ENCODE measurements at regions not wholly inside any gene's neighbourhood (a gene's known extent, or its start where the extent isn't known, plus 50 kb on each side); places are given as distances from the start of the nearest gene placed in this dataset.

DNA sequence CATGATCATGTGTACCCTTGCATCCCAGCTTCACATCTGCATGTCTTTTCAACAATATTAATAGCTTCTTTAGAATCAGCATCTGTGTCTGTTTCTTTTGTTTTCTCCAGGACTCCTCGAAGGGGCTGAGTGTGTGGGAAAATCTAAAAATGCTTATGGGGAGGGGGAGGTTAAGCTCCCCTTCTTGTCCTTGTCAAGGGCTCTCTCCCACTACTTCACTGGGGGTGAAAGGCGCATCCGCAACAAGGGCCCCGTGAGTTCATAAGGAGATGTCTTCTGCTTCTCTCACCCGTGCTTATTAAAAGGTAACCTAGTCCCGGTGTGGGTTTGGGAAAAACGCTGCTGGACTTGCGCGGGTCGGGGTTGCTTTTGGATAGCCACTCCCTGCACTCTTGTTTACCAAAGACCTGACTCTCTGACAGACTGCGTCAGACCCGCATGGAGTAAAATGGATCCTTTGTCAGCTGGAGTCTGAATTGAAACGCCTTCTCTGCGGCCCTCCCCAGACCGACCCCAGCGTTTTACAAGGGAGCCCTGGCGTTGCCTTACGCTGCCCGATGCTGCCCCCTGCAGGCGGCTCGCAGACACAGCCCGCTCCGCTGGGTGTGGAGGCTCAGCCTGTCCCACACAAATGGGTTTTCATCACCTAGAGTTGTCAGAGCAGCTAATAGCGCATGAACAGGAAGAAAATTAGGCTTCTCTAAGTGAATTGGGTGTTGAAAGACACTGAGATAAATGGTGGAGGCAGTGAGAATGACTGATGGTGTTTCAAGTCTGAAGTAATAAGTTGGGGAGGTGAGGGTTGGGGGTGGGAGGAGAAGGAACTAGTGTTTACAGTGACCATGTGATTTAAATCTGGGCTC, 53.8 kb downstream of the IER5 start:
- H4K20me1 ChIP-seq (ENCODE audit: insufficient read depth, low read length): no peaks in the 10 kb centered on the region
- peaks cover 4% of the 10 kb centered on the region for H3K9me3 ChIP-seq (ENCODE audit: insufficient read depth, low read depth, low read length)
- peak overlapping the region; percentile 90 for H3K4me2 ChIP-seq (ENCODE audit: low read length)
- peak overlapping the region; percentile 74 for H3K27ac ChIP-seq (ENCODE audit: low read depth, low read length)
- H3K4me1 ChIP-seq (ENCODE audit: insufficient read depth, low read length): peaks cover 30% of the 10 kb centered on the region
- no peaks in the 10 kb centered on the region for H3K36me3 Mint-ChIP-seq (ENCODE audit: low read depth, unreplicated experiment)
- peaks cover 9% of the 10 kb centered on the region for H3K9me3 Mint-ChIP-seq (ENCODE audit: unreplicated experiment)
- no peaks in the 10 kb centered on the region for H3K36me3 ChIP-seq (ENCODE audit: insufficient read depth, low read length)
- H3K79me2 ChIP-seq (ENCODE audit: insufficient read depth, low read length): no peaks in the 10 kb centered on the region
- peak; percentile 69 for DNase-seq (ENCODE audit: low read depth)
- peaks cover 27% of the 10 kb centered on the region for H3K27me3 Mint-ChIP-seq (ENCODE audit: low read depth, unreplicated experiment)
- H3K27ac Mint-ChIP-seq (ENCODE audit: unreplicated experiment): peak overlapping the region; percentile 91
- TF ChIP-seq, protein P1, sequence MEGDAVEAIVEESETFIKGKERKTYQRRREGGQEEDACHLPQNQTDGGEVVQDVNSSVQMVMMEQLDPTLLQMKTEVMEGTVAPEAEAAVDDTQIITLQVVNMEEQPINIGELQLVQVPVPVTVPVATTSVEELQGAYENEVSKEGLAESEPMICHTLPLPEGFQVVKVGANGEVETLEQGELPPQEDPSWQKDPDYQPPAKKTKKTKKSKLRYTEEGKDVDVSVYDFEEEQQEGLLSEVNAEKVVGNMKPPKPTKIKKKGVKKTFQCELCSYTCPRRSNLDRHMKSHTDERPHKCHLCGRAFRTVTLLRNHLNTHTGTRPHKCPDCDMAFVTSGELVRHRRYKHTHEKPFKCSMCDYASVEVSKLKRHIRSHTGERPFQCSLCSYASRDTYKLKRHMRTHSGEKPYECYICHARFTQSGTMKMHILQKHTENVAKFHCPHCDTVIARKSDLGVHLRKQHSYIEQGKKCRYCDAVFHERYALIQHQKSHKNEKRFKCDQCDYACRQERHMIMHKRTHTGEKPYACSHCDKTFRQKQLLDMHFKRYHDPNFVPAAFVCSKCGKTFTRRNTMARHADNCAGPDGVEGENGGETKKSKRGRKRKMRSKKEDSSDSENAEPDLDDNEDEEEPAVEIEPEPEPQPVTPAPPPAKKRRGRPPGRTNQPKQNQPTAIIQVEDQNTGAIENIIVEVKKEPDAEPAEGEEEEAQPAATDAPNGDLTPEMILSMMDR (IDR thresholded peaks at IDR 0.05; ENCODE audit: insufficient read depth, low read depth, low read length): peak; percentile 90
- no peak for TF ChIP-seq EZH2 (IDR thresholded peaks at IDR 0.05; ENCODE audit: insufficient read depth, low read length)
- no peaks in the 10 kb centered on the region for H3K27me3 ChIP-seq (ENCODE audit: insufficient read depth, low read length)
- H3K4me1 Mint-ChIP-seq (ENCODE audit: low read depth, unreplicated experiment): peaks cover 23% of the 10 kb centered on the region
- FAIRE-seq: no peak
- peak overlapping the region; percentile 24 for H3K4me3 Mint-ChIP-seq (ENCODE audit: unreplicated experiment)
- H3K4me3 ChIP-seq (ENCODE audit: insufficient read depth, low read depth, low read length): peak overlapping the region; percentile 37
- peak overlapping the region; percentile 79 for H3K9ac ChIP-seq (ENCODE audit: low read length)
- peak overlapping the region; percentile 80 for H2AFZ ChIP-seq (ENCODE audit: low read depth, low read length)

DNA sequence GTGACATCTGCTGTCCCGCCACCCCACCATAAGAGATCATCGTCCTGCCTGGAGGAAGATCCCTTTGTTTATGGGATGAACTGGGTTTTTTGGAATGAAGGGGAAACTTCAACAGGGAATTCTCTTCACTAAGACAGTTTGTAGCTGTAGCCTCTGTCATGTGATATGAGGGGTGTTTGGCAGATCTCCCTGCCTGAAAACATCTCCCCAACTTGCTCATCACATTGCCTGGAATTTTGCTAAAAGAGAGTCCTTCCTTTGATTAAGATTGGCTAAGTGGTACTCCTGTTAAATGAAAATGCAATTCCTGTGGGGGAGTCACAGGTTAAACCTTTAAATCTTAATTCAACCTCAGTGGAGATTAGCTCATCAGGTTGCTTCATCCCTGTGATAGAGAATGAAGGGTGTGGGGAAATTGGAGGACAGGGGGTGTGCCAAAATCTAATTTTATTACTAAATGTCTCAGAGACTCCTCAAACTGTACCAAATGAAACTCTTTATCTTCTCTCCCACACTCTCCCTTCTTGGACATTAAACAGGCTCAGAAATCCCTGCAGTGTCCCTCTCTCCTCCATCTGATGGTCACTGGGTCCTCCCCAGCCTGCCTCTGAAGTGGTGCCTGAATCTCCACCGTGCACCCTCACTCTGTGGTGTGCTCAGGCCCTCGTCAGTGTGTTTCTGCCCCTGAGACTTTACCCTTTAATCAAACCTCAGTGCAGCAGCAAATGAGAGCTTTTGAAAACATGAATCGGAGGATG, 54.8 kb downstream of the IER5 start:
- Histone ChIP-seq H3K4me2 (ENCODE audit: low read length) (no peak overlapping the region), H3K9ac (ENCODE audit: low read length) (no peak overlapping the region), H3K79me2 (ENCODE audit: insufficient read depth, low read length) (no peaks in the 10 kb centered on the region), H3K36me3 (ENCODE audit: insufficient read depth, low read length) (no peaks in the 10 kb centered on the region), H3K4me3 (ENCODE audit: insufficient read depth, low read depth, low read length) (no peak overlapping the region), H2AFZ (ENCODE audit: low read depth, low read length) (no peak overlapping the region), H3K4me1 (ENCODE audit: insufficient read depth, low read length) (peaks cover 30% of the 10 kb centered on the region), H3K9me3 (ENCODE audit: insufficient read depth, low read depth, low read length) (peaks cover 4% of the 10 kb centered on the region), H4K20me1 (ENCODE audit: insufficient read depth, low read length) (no peaks in the 10 kb centered on the region), H3K27me3 (ENCODE audit: insufficient read depth, low read length) (no peaks in the 10 kb centered on the region), H3K27ac (ENCODE audit: low read depth, low read length) (no peak overlapping the region)
- Mint-ChIP-seq H3K9me3 (ENCODE audit: unreplicated experiment) (peaks cover 7% of the 10 kb centered on the region), H3K27ac (ENCODE audit: unreplicated experiment) (no peak overlapping the region), H3K4me1 (ENCODE audit: low read depth, unreplicated experiment) (peaks cover 21% of the 10 kb centered on the region), H3K4me3 (ENCODE audit: unreplicated experiment) (no peak overlapping the region), H3K36me3 (ENCODE audit: low read depth, unreplicated experiment) (no peaks in the 10 kb centered on the region), H3K27me3 (ENCODE audit: low read depth, unreplicated experiment) (peaks cover 32% of the 10 kb centered on the region)
- DNase-seq (ENCODE audit: low read depth): no peak
- TF ChIP-seq, protein P1 (IDR thresholded peaks at IDR 0.05; ENCODE audit: insufficient read depth, low read depth, low read length): no peak
- no peak for TF ChIP-seq EZH2 (IDR thresholded peaks at IDR 0.05; ENCODE audit: insufficient read depth, low read length)
- FAIRE-seq: no peak
